Endothelial cell of umbilical vein (primary cell): ENCODE measurements at regions not wholly inside any gene's neighbourhood (a gene's known extent, or its start where the extent isn't known, plus 50 kb on each side); places are given as distances from the start of the nearest gene placed in this dataset.

Experiments used
- CTCF ChIP-seq, 2 donors: IDR thresholded peaks; 1 replicate in 1 of 2; 2 replicates in 1 of 2; pipeline ENCODE4 v1.5.1; 2011; ENCODE audit warnings: low read length in 2 of 2, mild to moderate bottlenecking in 2 of 2, moderate library complexity in 2 of 2, control low read depth in 1 of 2, inconsistent platforms in 1 of 2, low read depth in 1 of 2; ENCODE audit not compliant: insufficient read depth in 1 of 2; ENCODE audit errors: extremely low read depth in 1 of 2
- EZH2 ChIP-seq: IDR thresholded peaks from 2 replicates; pipeline ENCODE4 v1.6.1; 2012; ENCODE audit warnings: borderline replicate concordance, low read depth, mild to moderate bottlenecking, moderate library complexity, low read length, inconsistent platforms; ENCODE audit not compliant: severe bottlenecking
- FOS ChIP-seq: IDR thresholded peaks from 2 replicates; pipeline ENCODE4 v1.6.1; 2011; ENCODE audit warnings: mild to moderate bottlenecking, low read length, moderate library complexity, borderline replicate concordance; ENCODE audit not compliant: insufficient read depth
- JUN ChIP-seq: IDR thresholded peaks from 2 replicates; pipeline ENCODE4 v1.6.1; 2011; ENCODE audit warnings: borderline replicate concordance, low read depth; ENCODE audit not compliant: insufficient read length, insufficient read depth
- MYC ChIP-seq: IDR thresholded peaks from one replicate; pipeline ENCODE4 v1.6.1; 2011; ENCODE audit warnings: mild to moderate bottlenecking, low read depth, low read length
- POLR2A ChIP-seq: IDR thresholded peaks from 2 replicates; pipeline ENCODE4 v1.6.1; 2012; ENCODE audit warnings: low read depth, mild to moderate bottlenecking, control low read depth, low read length
- POLR2AphosphoS5 ChIP-seq: IDR thresholded peaks from 2 replicates; pipeline ENCODE4 v1.6.1; 2012; ENCODE audit warnings: low read depth, mild to moderate bottlenecking, control low read depth, low read length, moderate library complexity; ENCODE audit not compliant: insufficient read depth
- TF ChIP-seq, protein P1 (sequence below): IDR thresholded peaks from 2 replicates; pipeline ENCODE4 v1.6.1; 2011; ENCODE audit not compliant: insufficient read depth, insufficient read length

GRCh38 chr10:33547976-33548375 lies 213.5 kb upstream of the NRP1 start:
- TF ChIP-seq CTCF (IDR thresholded peaks at IDR 0.05; ENCODE audit: extremely low read depth in 1 of 2, insufficient read depth in 1 of 2, low read depth in 1 of 2, low read length in 2 of 2), result no peak
- TF ChIP-seq POLR2AphosphoS5, result no peak
- no peak for TF ChIP-seq FOS
- TF ChIP-seq POLR2A, result no peak
- TF ChIP-seq, protein P1, sequence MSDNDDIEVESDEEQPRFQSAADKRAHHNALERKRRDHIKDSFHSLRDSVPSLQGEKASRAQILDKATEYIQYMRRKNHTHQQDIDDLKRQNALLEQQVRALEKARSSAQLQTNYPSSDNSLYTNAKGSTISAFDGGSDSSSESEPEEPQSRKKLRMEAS, result no peak
- TF ChIP-seq EZH2, result no peak
- no peak for TF ChIP-seq MYC
- no peak for TF ChIP-seq JUN
